ENCODE measurements at regions not wholly inside any gene's neighbourhood (a gene's known extent, or its start where the extent isn't known, plus 50 kb on each side); places are given as distances from the start of the nearest gene placed in this dataset.

- TF ChIP-seq, protein P1, sequence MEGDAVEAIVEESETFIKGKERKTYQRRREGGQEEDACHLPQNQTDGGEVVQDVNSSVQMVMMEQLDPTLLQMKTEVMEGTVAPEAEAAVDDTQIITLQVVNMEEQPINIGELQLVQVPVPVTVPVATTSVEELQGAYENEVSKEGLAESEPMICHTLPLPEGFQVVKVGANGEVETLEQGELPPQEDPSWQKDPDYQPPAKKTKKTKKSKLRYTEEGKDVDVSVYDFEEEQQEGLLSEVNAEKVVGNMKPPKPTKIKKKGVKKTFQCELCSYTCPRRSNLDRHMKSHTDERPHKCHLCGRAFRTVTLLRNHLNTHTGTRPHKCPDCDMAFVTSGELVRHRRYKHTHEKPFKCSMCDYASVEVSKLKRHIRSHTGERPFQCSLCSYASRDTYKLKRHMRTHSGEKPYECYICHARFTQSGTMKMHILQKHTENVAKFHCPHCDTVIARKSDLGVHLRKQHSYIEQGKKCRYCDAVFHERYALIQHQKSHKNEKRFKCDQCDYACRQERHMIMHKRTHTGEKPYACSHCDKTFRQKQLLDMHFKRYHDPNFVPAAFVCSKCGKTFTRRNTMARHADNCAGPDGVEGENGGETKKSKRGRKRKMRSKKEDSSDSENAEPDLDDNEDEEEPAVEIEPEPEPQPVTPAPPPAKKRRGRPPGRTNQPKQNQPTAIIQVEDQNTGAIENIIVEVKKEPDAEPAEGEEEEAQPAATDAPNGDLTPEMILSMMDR (IDR thresholded peaks at IDR 0.05), result no peak
- no peak for TF ChIP-seq POLR2A (IDR thresholded peaks at IDR 0.05)
These were observed 89.1 kb upstream of the ADRA2C start for GRCh38 chr4:3676907-3677747.
